ENCODE measurements at regions not wholly inside any gene's neighbourhood (a gene's known extent, or its start where the extent isn't known, plus 50 kb on each side); places are given as distances from the start of the nearest gene placed in this dataset.

- in situ Hi-C loops (cut with HindIII; ENCODE audit: low pct_ligation_motif_present, low pct_unique_long_range_greater_than_20kb, low sequenced_read_pairs) = no loop called here
- DNase-seq = no peak
These were observed 203.3 kb downstream of the OR13H1 start for GRCh38 chrX:131747173-131747572.

- in situ Hi-C loops (cut with HindIII; ENCODE audit: low pct_ligation_motif_present, low pct_unique_long_range_greater_than_20kb, low sequenced_read_pairs) = no loop called here
- no peak for DNase-seq
These were observed 208.8 kb downstream of the OR13H1 start for GRCh38 chrX:131752493-131753198.

GRCh38 chrX:131762802-131763234, 218.9 kb downstream of the OR13H1 start:
- in situ Hi-C loops (cut with HindIII; ENCODE audit: low pct_ligation_motif_present, low pct_unique_long_range_greater_than_20kb, low sequenced_read_pairs) = no loop called here
- DNase-seq = no peak

GRCh38 chrX:131763674-131764073, 219.8 kb downstream of the OR13H1 start:
- in situ Hi-C loops (cut with HindIII; ENCODE audit: low pct_ligation_motif_present, low pct_unique_long_range_greater_than_20kb, low sequenced_read_pairs) = no loop called here
- no peak for DNase-seq

GRCh38 chrX:131764216-131764615, 220.3 kb downstream of the OR13H1 start:
- DNase-seq = no peak
- in situ Hi-C loops (cut with HindIII; ENCODE audit: low pct_ligation_motif_present, low pct_unique_long_range_greater_than_20kb, low sequenced_read_pairs) = no loop called here

- DNase-seq = no peak
- in situ Hi-C loops (cut with HindIII; ENCODE audit: low pct_ligation_motif_present, low pct_unique_long_range_greater_than_20kb, low sequenced_read_pairs) = no loop called here
These were observed 234.7 kb downstream of the OR13H1 start for GRCh38 chrX:131778269-131779218.

- in situ Hi-C loops (cut with HindIII; ENCODE audit: low pct_ligation_motif_present, low pct_unique_long_range_greater_than_20kb, low sequenced_read_pairs) = no loop called here
- no peak for DNase-seq
These were observed 235.4 kb downstream of the OR13H1 start for GRCh38 chrX:131779306-131779705.

GRCh38 chrX:131779741-131780140, 235.9 kb downstream of the OR13H1 start:
- DNase-seq = no peak
- in situ Hi-C loops (cut with HindIII; ENCODE audit: low pct_ligation_motif_present, low pct_unique_long_range_greater_than_20kb, low sequenced_read_pairs) = no loop called here

GRCh38 chrX:131782646-131783045, 238.8 kb downstream of the OR13H1 start:
- in situ Hi-C loops (cut with HindIII; ENCODE audit: low pct_ligation_motif_present, low pct_unique_long_range_greater_than_20kb, low sequenced_read_pairs) = no loop called here

GRCh38 chrX:131783555-131784308, 239.4 kb upstream of the STK26 start:
- in situ Hi-C loops (cut with HindIII; ENCODE audit: low pct_ligation_motif_present, low pct_unique_long_range_greater_than_20kb, low sequenced_read_pairs) = no loop called here
- DNase-seq = no peak

More at GRCh38 chrX:131782646-131783045, 238.8 kb downstream of the OR13H1 start:
- no peak for DNase-seq

GRCh38 chrX:131789664-131790063, 233.4 kb upstream of the STK26 start:
- DNase-seq = no peak
- in situ Hi-C loops (cut with HindIII; ENCODE audit: low pct_ligation_motif_present, low pct_unique_long_range_greater_than_20kb, low sequenced_read_pairs) = no loop called here

GRCh38 chrX:131791608-131792355, 231.3 kb upstream of the STK26 start:
- DNase-seq = no peak
- in situ Hi-C loops (cut with HindIII; ENCODE audit: low pct_ligation_motif_present, low pct_unique_long_range_greater_than_20kb, low sequenced_read_pairs) = no loop called here

- in situ Hi-C loops (cut with HindIII; ENCODE audit: low pct_ligation_motif_present, low pct_unique_long_range_greater_than_20kb, low sequenced_read_pairs) = no loop called here
- no peak for DNase-seq
These were observed 230.7 kb upstream of the STK26 start for GRCh38 chrX:131792356-131792749.

GRCh38 chrX:131792789-131793462, 230.2 kb upstream of the STK26 start:
- in situ Hi-C loops (cut with HindIII; ENCODE audit: low pct_ligation_motif_present, low pct_unique_long_range_greater_than_20kb, low sequenced_read_pairs) = no loop called here
- DNase-seq = no peak

GRCh38 chrX:131795442-131796229, 227.5 kb upstream of the STK26 start:
- no peak for DNase-seq
- in situ Hi-C loops (cut with HindIII; ENCODE audit: low pct_ligation_motif_present, low pct_unique_long_range_greater_than_20kb, low sequenced_read_pairs) = no loop called here

- in situ Hi-C loops (cut with HindIII; ENCODE audit: low pct_ligation_motif_present, low pct_unique_long_range_greater_than_20kb, low sequenced_read_pairs) = no loop called here
- no peak for DNase-seq
These were observed 222.0 kb upstream of the STK26 start for GRCh38 chrX:131801066-131801465.

GRCh38 chrX:131801911-131802310, 221.2 kb upstream of the STK26 start:
- in situ Hi-C loops (cut with HindIII; ENCODE audit: low pct_ligation_motif_present, low pct_unique_long_range_greater_than_20kb, low sequenced_read_pairs) = no loop called here
- DNase-seq = no peak
